ENCODE measurements at regions not wholly inside any gene's neighbourhood (a gene's known extent, or its start where the extent isn't known, plus 50 kb on each side); places are given as distances from the start of the nearest gene placed in this dataset.

DNA sequence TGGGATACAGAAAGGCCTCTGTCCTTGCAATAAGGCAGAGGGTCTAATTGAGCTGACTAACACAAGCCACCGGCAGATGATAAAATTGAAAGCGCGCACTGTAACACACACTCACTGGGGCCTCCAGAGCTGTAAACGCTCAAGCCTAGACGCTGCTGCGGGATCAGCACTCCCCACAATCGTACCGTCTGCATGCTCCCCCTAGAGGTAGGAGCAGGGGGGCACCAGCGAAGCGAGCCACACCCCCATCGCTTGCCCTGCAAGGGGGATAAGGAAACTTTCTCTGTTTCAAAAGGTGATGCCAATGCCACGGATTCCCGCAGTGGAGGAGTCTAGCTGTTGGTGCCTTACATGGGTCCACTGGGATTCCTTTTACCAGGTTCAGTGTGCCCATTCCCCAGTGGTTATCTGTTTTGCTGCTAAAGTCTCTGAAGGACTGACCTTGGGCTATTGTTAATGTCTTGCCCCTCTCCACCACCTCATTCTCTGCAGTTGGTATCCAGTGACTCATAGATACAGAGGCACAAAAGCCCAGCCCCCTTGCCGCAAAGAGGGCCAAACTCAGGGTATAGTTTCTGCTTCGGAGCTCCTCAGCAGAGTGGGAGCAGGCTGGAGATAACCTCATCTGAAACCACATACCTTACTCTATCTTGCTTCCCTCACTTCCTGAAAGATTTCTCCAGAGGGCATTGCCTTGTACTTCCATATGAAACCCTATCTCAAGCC is 139.3 kb upstream of the KBTBD8 start:
- TF ChIP-seq POLR2A (IDR thresholded peaks at IDR 0.05; ENCODE audit: low read depth, low read length) (no peak), CTCF (IDR thresholded peaks at IDR 0.05; ENCODE audit: extremely low read depth in 1 of 2, insufficient read depth in 1 of 2, low read depth in 1 of 2, low read length in 2 of 2) (no peak)

Data from endothelial cell of umbilical vein (primary cell).